ENCODE measurements at regions not wholly inside any gene's neighbourhood (a gene's known extent, or its start where the extent isn't known, plus 50 kb on each side); places are given as distances from the start of the nearest gene placed in this dataset.

DNA sequence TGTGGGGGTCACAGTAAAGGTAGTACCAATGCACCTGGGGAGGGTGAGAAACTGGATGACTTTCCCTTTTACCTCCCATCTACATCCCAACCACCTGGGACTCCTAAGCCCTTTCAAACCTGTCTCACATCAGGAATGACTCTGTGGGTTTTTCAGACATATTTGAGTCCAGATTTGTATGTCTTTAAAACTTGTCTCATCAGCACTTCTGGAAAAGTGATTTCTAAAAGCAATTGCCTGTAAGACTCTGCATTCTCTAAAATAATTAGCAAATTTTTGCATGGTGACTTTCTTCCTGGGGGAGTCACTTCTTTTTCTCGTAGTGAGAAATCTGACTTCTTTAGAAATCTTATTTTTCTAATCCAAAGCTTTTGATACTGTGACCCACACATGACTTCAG, 1553.0 kb upstream of the PIK3C3 start:
- TF ChIP-seq CTCF (IDR thresholded peaks at IDR 0.05) (no peak), EZH2phosphoT487 (IDR thresholded peaks at IDR 0.05) (no peak)
